ENCODE measurements at regions not wholly inside any gene's neighbourhood (a gene's known extent, or its start where the extent isn't known, plus 50 kb on each side); places are given as distances from the start of the nearest gene placed in this dataset.

- DNase-seq (ENCODE audit: low read depth) = no peak
- no peaks in the 10 kb centered on the region for H3K36me3 ChIP-seq (ENCODE audit: control insufficient read depth, insufficient read depth, low read length)
- no peak for TF ChIP-seq CTCF (IDR thresholded peaks at IDR 0.05; ENCODE audit: insufficient read depth, low read length, poor library complexity, severe bottlenecking)
- no peak overlapping the region for H3K4me3 ChIP-seq (ENCODE audit: low read depth, low read length)
- no peaks in the 10 kb centered on the region for H3K27me3 ChIP-seq (ENCODE audit: control insufficient read depth, insufficient read depth, low read length)
These were observed 534.7 kb upstream of the IL12A start for GRCh38 chr3:159453945-159454344.

GRCh38 chr3:159455741-159456181, 532.9 kb upstream of the IL12A start:
- H3K36me3 ChIP-seq (ENCODE audit: control insufficient read depth, insufficient read depth, low read length) = no peaks in the 10 kb centered on the region
- DNase-seq (ENCODE audit: low read depth) = no peak
- no peak for TF ChIP-seq CTCF (IDR thresholded peaks at IDR 0.05; ENCODE audit: insufficient read depth, low read length, poor library complexity, severe bottlenecking)

GRCh38 chr3:159458010-159458409, 530.6 kb upstream of the IL12A start:
- peak; percentile 62 for DNase-seq (ENCODE audit: low read depth)
- H3K4me3 ChIP-seq (ENCODE audit: low read depth, low read length) = no peak overlapping the region
- no peaks in the 10 kb centered on the region for H3K36me3 ChIP-seq (ENCODE audit: control insufficient read depth, insufficient read depth, low read length)
- H3K27me3 ChIP-seq (ENCODE audit: control insufficient read depth, insufficient read depth, low read length) = no peaks in the 10 kb centered on the region
- no peak for TF ChIP-seq CTCF (IDR thresholded peaks at IDR 0.05; ENCODE audit: insufficient read depth, low read length, poor library complexity, severe bottlenecking)

More at GRCh38 chr3:159455741-159456181, 532.9 kb upstream of the IL12A start:
- H3K4me3 ChIP-seq (ENCODE audit: low read depth, low read length) = no peak overlapping the region
- no peaks in the 10 kb centered on the region for H3K27me3 ChIP-seq (ENCODE audit: control insufficient read depth, insufficient read depth, low read length)

- Histone ChIP-seq H3K27me3 (ENCODE audit: control insufficient read depth, insufficient read depth, low read length) (no peaks in the 10 kb centered on the region), H3K36me3 (ENCODE audit: control insufficient read depth, insufficient read depth, low read length) (no peaks in the 10 kb centered on the region), H3K4me3 (ENCODE audit: low read depth, low read length) (no peak overlapping the region)
- no peak for TF ChIP-seq CTCF (IDR thresholded peaks at IDR 0.05; ENCODE audit: insufficient read depth, low read length, poor library complexity, severe bottlenecking)
- DNase-seq (ENCODE audit: low read depth) = no peak
These were observed 529.7 kb upstream of the IL12A start for GRCh38 chr3:159458982-159459381.

- Histone ChIP-seq H3K36me3 (ENCODE audit: control insufficient read depth, insufficient read depth, low read length) (no peaks in the 10 kb centered on the region), H3K4me3 (ENCODE audit: low read depth, low read length) (no peak overlapping the region), H3K27me3 (ENCODE audit: control insufficient read depth, insufficient read depth, low read length) (no peaks in the 10 kb centered on the region)
- no peak for DNase-seq (ENCODE audit: low read depth)
- no peak for TF ChIP-seq CTCF (IDR thresholded peaks at IDR 0.05; ENCODE audit: insufficient read depth, low read length, poor library complexity, severe bottlenecking)
These were observed 516.0 kb upstream of the IL12A start for GRCh38 chr3:159472611-159473010.

GRCh38 chr3:159473206-159473605, 515.4 kb upstream of the IL12A start:
- Histone ChIP-seq H3K27me3 (ENCODE audit: control insufficient read depth, insufficient read depth, low read length) (no peaks in the 10 kb centered on the region), H3K36me3 (ENCODE audit: control insufficient read depth, insufficient read depth, low read length) (no peaks in the 10 kb centered on the region), H3K4me3 (ENCODE audit: low read depth, low read length) (no peak overlapping the region)
- TF ChIP-seq CTCF (IDR thresholded peaks at IDR 0.05; ENCODE audit: insufficient read depth, low read length, poor library complexity, severe bottlenecking) = no peak
- DNase-seq (ENCODE audit: low read depth) = no peak
